Tibial artery (tissue), 4 donors: ENCODE measurements at regions not wholly inside any gene's neighbourhood (a gene's known extent, or its start where the extent isn't known, plus 50 kb on each side); places are given as distances from the start of the nearest gene placed in this dataset.

Experiments
- DNase-seq, 2 donors: peaks; one replicate each; pipeline ENCODE4 v3.0.0-alpha.2; 2019
- H3K27ac ChIP-seq, 2 donors: fragments of 200-600 bp; sonication (generic) in 1 of 2; 1 replicate in 1 of 2; 2 replicates in 1 of 2; pipeline ENCODE4 v1.5.1; 2018 to 2019; ENCODE audit warnings: mild to moderate bottlenecking in 1 of 2
- H3K27me3 ChIP-seq, 2 donors: fragments of 200-600 bp; sonication (generic) in 1 of 2; one replicate each; pipeline versions ENCODE4 v1.5.1 to v1.6.0; 2016 to 2019
- H3K36me3 ChIP-seq, 3 donors: fragments of 200-600 bp; sonication (generic) in 2 of 3; one replicate each; pipeline ENCODE4 v1.5.1; 2016 to 2019; ENCODE audit warnings: mild to moderate bottlenecking in 2 of 3
- H3K4me1 ChIP-seq, 4 donors: fragments of 200-600 bp; sonication (generic) in 2 of 4; 1 replicate in 3 of 4; 2 replicates in 1 of 4; pipeline ENCODE4 v1.5.1; 2016 to 2019
- H3K4me3 ChIP-seq, 2 donors: fragments of 200-600 bp; sonication (generic) in 1 of 2; 1 replicate in 1 of 2; 2 replicates in 1 of 2; pipeline ENCODE4 v1.5.1; 2018 to 2019; ENCODE audit warnings: mild to moderate bottlenecking in 2 of 2
- H3K9me3 ChIP-seq, 3 donors: fragments of 200-600 bp; sonication (generic) in 1 of 3; one replicate each; pipeline ENCODE4 v1.5.1; 2016 to 2019
- CTCF ChIP-seq, 2 experiments: fragments of 200-600 bp in 1 of 2; fragments of 450-650 bp in 1 of 2; IDR thresholded peaks; one replicate each; pipeline ENCODE4 v1.5.1; 2017 to 2019; ENCODE audit warnings: antibody characterized with exemption in 2 of 2, mild to moderate bottlenecking in 1 of 2, moderate library complexity in 1 of 2
- intact Hi-C: fragments of 100-400 bp; cut with DNase I; formaldehyde crosslinking; loops from one replicate; pipeline ENCODE4 v1.15.0; 2023; ENCODE audit warnings: low total_unique reads

GRCh38 chr2:121015971-121016485 is 269.0 kb downstream of the TFCP2L1 start:
- Histone ChIP-seq H3K36me3 (no peaks in the 10 kb centered on the region), H3K9me3 (peaks cover 0 to 5% (median 0%) of the 10 kb centered on the region in 3 donors), H3K4me3 (no peak overlapping the region), H3K4me1 (peaks cover 0 to 11% (median 6%) of the 10 kb centered on the region in 4 donors), H3K27ac (no peak overlapping the region), H3K27me3 (no peaks in the 10 kb centered on the region)
- intact Hi-C loops = no loop called here
- no peak for DNase-seq
- no peak for TF ChIP-seq CTCF (IDR thresholded peaks at IDR 0.05)

- H3K27ac ChIP-seq = no peak overlapping the region
- H3K4me1 ChIP-seq = peaks cover 0 to 20% (median 6%) of the 10 kb centered on the region in 4 donors
- intact Hi-C loops = no loop called here
- H3K27me3 ChIP-seq = no peaks in the 10 kb centered on the region
- no peak overlapping the region for H3K4me3 ChIP-seq
- H3K36me3 ChIP-seq = no peaks in the 10 kb centered on the region
- no peak for TF ChIP-seq CTCF (IDR thresholded peaks at IDR 0.05)
- no peak for DNase-seq
- H3K9me3 ChIP-seq = no peaks in the 10 kb centered on the region
Observed at GRCh38 chr2:121017396-121017795, 267.6 kb downstream of the TFCP2L1 start.

- peak overlapping the region; percentile 5 to 53 for H3K27ac ChIP-seq
- intact Hi-C loops = no loop called here
- TF ChIP-seq CTCF (IDR thresholded peaks at IDR 0.05) = no peak
- H3K9me3 ChIP-seq = no peaks in the 10 kb centered on the region
- H3K4me3 ChIP-seq = peak overlapping the region; percentile 29 to 42
- H3K4me1 ChIP-seq = peaks cover 0 to 20% (median 6%) of the 10 kb centered on the region in 4 donors
- no peaks in the 10 kb centered on the region for H3K27me3 ChIP-seq
- H3K36me3 ChIP-seq = no peaks in the 10 kb centered on the region
- DNase-seq = peak in 1 of 2 donors; percentile 81
Observed at GRCh38 chr2:121018136-121019061, 266.6 kb downstream of the TFCP2L1 start.

- H3K4me3 ChIP-seq = peak overlapping the region; percentile 29 to 42
- H3K4me1 ChIP-seq = peaks cover 0 to 20% (median 6%) of the 10 kb centered on the region in 4 donors
- H3K9me3 ChIP-seq = no peaks in the 10 kb centered on the region
- TF ChIP-seq CTCF (IDR thresholded peaks at IDR 0.05) = no peak
- intact Hi-C loops = no loop called here
- no peaks in the 10 kb centered on the region for H3K36me3 ChIP-seq
- H3K27me3 ChIP-seq = no peaks in the 10 kb centered on the region
- peak overlapping the region; percentile 5 to 53 for H3K27ac ChIP-seq
- no peak for DNase-seq
Observed at GRCh38 chr2:121019071-121019470, 265.9 kb downstream of the TFCP2L1 start.

GRCh38 chr2:121019756-121020155 is 265.2 kb downstream of the TFCP2L1 start:
- H3K36me3 ChIP-seq = no peaks in the 10 kb centered on the region
- H3K9me3 ChIP-seq = no peaks in the 10 kb centered on the region
- H3K27ac ChIP-seq = no peak overlapping the region
- intact Hi-C loops = no loop called here
- peaks cover 0 to 20% (median 6%) of the 10 kb centered on the region in 4 donors for H3K4me1 ChIP-seq
- H3K27me3 ChIP-seq = no peaks in the 10 kb centered on the region
- no peak for DNase-seq
- H3K4me3 ChIP-seq = no peak overlapping the region
- no peak for TF ChIP-seq CTCF (IDR thresholded peaks at IDR 0.05)
